Mucosa of descending colon (tissue), 3 donors: ENCODE measurements at regions not wholly inside any gene's neighbourhood (a gene's known extent, or its start where the extent isn't known, plus 50 kb on each side); places are given as distances from the start of the nearest gene placed in this dataset.

Experiments
- ATAC-seq: fragments of 200-7000 bp; cut with Tn5 transposase; one replicate; pipeline ENCODE4 v1.9.1; 2020; ENCODE audit warnings: mild to moderate bottlenecking, moderate library complexity
- DNase-seq, 3 donors: peaks; one replicate each; pipeline ENCODE4 v3.0.0-alpha.2; 2020
- H3K36me3 ChIP-seq: fragments of 200-600 bp; one replicate; pipeline ENCODE4 v1.8.0; 2021; ENCODE audit warnings: low read depth, mild to moderate bottlenecking
- H3K4me1 ChIP-seq: fragments of 200-600 bp; one replicate; pipeline ENCODE4 v1.8.0; 2021; ENCODE audit warnings: low read depth, mild to moderate bottlenecking
- H3K4me3 ChIP-seq: fragments of 200-600 bp; one replicate; pipeline ENCODE4 v1.8.0; 2021; ENCODE audit warnings: mild to moderate bottlenecking
- H3K9me3 ChIP-seq: fragments of 200-600 bp; one replicate; pipeline ENCODE4 v1.8.0; 2021; ENCODE audit warnings: mild to moderate bottlenecking
- CTCF ChIP-seq: fragments of 200-600 bp; IDR thresholded peaks from one replicate; pipeline ENCODE4 v1.8.0; 2022; ENCODE audit warnings: antibody characterized with exemption, mild to moderate bottlenecking
- intact Hi-C, 2 donors: fragments of 100-400 bp; cut with DNase I in 1 of 2; cut with micrococcal nuclease in 1 of 2; formaldehyde crosslinking; loops; one replicate each; pipeline versions ENCODE4 v1.11.0 to v1.11.1; 2022; cut with DNase I, micrococcal nuclease
- donor health status: DM: no; HTN: no; CAD: no; lungs with moderate emphysema.
- donor health status: DM: no; HTN: no; CAD: no.
- donor health status: DM: no; HTN: yes; CAD: no.

GRCh38 chr17:14621826-14622614 is 321.1 kb downstream of the HS3ST3B1 start:
- TF ChIP-seq CTCF: no peak
- intact Hi-C loops: no loop called here
- Histone ChIP-seq H3K4me3 (no peak overlapping the region), H3K36me3 (no peaks in the 10 kb centered on the region), H3K4me1 (no peaks in the 10 kb centered on the region), H3K9me3 (peaks cover 3% of the 10 kb centered on the region)
- no peak for DNase-seq
- ATAC-seq: no peak

- TF ChIP-seq CTCF: no peak
- ATAC-seq: no peak
- Histone ChIP-seq H3K9me3 (peaks cover 5% of the 10 kb centered on the region), H3K4me1 (no peaks in the 10 kb centered on the region), H3K4me3 (no peak overlapping the region), H3K36me3 (no peaks in the 10 kb centered on the region)
- intact Hi-C loops: no loop called here
- no peak for DNase-seq
Observed at GRCh38 chr17:14619821-14620220, 318.9 kb downstream of the HS3ST3B1 start.

- no peak for DNase-seq
- Histone ChIP-seq H3K4me3 (no peak overlapping the region), H3K4me1 (no peaks in the 10 kb centered on the region), H3K9me3 (peaks cover 11% of the 10 kb centered on the region), H3K36me3 (no peaks in the 10 kb centered on the region)
- TF ChIP-seq CTCF: no peak
- intact Hi-C loops: no loop called here
- no peak for ATAC-seq
Observed at GRCh38 chr17:14616528-14616927, 315.6 kb downstream of the HS3ST3B1 start.

GRCh38 chr17:14605267-14605599 is 304.4 kb downstream of the HS3ST3B1 start:
- no peaks in the 10 kb centered on the region for H3K9me3 ChIP-seq
- H3K4me1 ChIP-seq: no peaks in the 10 kb centered on the region
- intact Hi-C loops: no loop called here
- H3K4me3 ChIP-seq: no peak overlapping the region
- TF ChIP-seq CTCF: no peak
- DNase-seq: peak in 1 of 3 donors; percentile 24
- no peaks in the 10 kb centered on the region for H3K36me3 ChIP-seq
- ATAC-seq: peak; percentile 55

- H3K36me3 ChIP-seq: no peaks in the 10 kb centered on the region
- ATAC-seq (no peak), DNase-seq (peak in 1 of 3 donors; percentile 3)
- H3K4me1 ChIP-seq: no peaks in the 10 kb centered on the region
- H3K9me3 ChIP-seq: no peaks in the 10 kb centered on the region
- intact Hi-C loops: no loop called here
- no peak overlapping the region for H3K4me3 ChIP-seq
- TF ChIP-seq CTCF: no peak
Observed at GRCh38 chr17:14604591-14605266, 303.8 kb downstream of the HS3ST3B1 start.
